H1 (cell line): ENCODE measurements at regions not wholly inside any gene's neighbourhood (a gene's known extent, or its start where the extent isn't known, plus 50 kb on each side); places are given as distances from the start of the nearest gene placed in this dataset.

ENCODE experiments used
- CTCF ChIA-PET: fragments of 300-600 bp; sonication (Branson Sonifier 250); formaldehyde crosslinking; loops from one replicate; lab custom pipeline; 2021; ENCODE audit not compliant: partially characterized antibody; lab: Charles Lee
- POLR2A ChIA-PET: fragments of 300-600 bp; sonication (Branson Sonifier 250); formaldehyde crosslinking; loops from one replicate; lab custom pipeline; 2021; ENCODE audit warnings: inconsistent platforms; ENCODE audit not compliant: partially characterized antibody; lab: Charles Lee
- DNase-seq, 2 experiments: peaks; one replicate each; pipeline versions ENCODE4 v3.0.0 to v3.0.0-alpha.2; 2010 to 2022; ENCODE audit warnings: low spot score in 2 of 2, low read depth in 1 of 2, mixed read lengths in 1 of 2
- FAIRE-seq: peaks from 2 replicates; lab custom pipeline; 2011; peaks lifted over from hg19 to GRCh38; lab: Jason Lieb, UNC
- H2AFZ ChIP-seq: 2 replicates; pipeline ENCODE4 v1.8.1; 2012; ENCODE audit warnings: low read length, inconsistent platforms
- H2AK5ac ChIP-seq: 2 replicates; pipeline ENCODE4 v1.6.1; 2013; ENCODE audit warnings: low read depth, low read length
- H2BK120ac ChIP-seq: replicated peaks from 2 replicates; pipeline ENCODE3; 2013; ENCODE audit warnings: low read depth, low read length, inconsistent platforms
- H2BK12ac ChIP-seq: 2 replicates; pipeline ENCODE4 v1.6.1; 2013; ENCODE audit warnings: low read depth, low read length
- H2BK15ac ChIP-seq: 2 replicates; pipeline ENCODE4 v1.6.1; 2013; ENCODE audit warnings: low read length
- H2BK20ac ChIP-seq: 2 replicates; pipeline ENCODE4 v1.6.1; 2013; ENCODE audit warnings: low read length
- H2BK5ac ChIP-seq: 2 replicates; pipeline ENCODE4 v1.6.1; 2013; ENCODE audit warnings: low read depth, low read length
- H3K14ac ChIP-seq: 2 replicates; pipeline ENCODE4 v1.6.1; 2013; ENCODE audit warnings: inconsistent platforms; ENCODE audit not compliant: insufficient read length
- H3K18ac ChIP-seq: 2 replicates; pipeline ENCODE4 v1.6.1; 2013; ENCODE audit warnings: low read length; ENCODE audit errors: extremely low read depth
- H3K23ac ChIP-seq: 2 replicates; pipeline ENCODE4 v1.6.1; 2013; ENCODE audit warnings: inconsistent platforms; ENCODE audit not compliant: insufficient read length
- H3K23me2 ChIP-seq: 2 replicates; pipeline ENCODE4 v1.6.1; 2013; ENCODE audit warnings: low read depth, low read length
- H3K27ac ChIP-seq: 2 replicates; pipeline ENCODE4 v1.6.1; 2011; ENCODE audit warnings: low read depth, low read length, inconsistent platforms
- H3K27me3 ChIP-seq, 4 experiments: replicated peaks in 1 of 4; 1 replicate in 1 of 4; 2 replicates in 3 of 4; pipeline versions ENCODE4 v1.6.1 to v1.8.1; 2011 to 2013; ENCODE audit warnings: low read length in 3 of 4, mild to moderate bottlenecking in 3 of 4, inconsistent platforms in 2 of 4, mixed read lengths in 2 of 4, moderate library complexity in 1 of 4; ENCODE audit not compliant: control insufficient read depth in 3 of 4, insufficient read depth in 3 of 4; ENCODE audit errors: extremely low read depth in 1 of 4
- H3K36me3 ChIP-seq, 4 experiments: 2 replicates each; pipeline versions ENCODE4 v1.6.1 to v1.8.1; 2011 to 2013; ENCODE audit warnings: mild to moderate bottlenecking in 4 of 4, low read length in 3 of 4, moderate library complexity in 2 of 4, control low read depth in 1 of 4, inconsistent platforms in 1 of 4; ENCODE audit not compliant: insufficient read depth in 4 of 4, control insufficient read depth in 2 of 4
- H3K4ac ChIP-seq: replicated peaks from 2 replicates; pipeline ENCODE3; 2013; ENCODE audit warnings: low read length, low read depth, mixed read lengths, inconsistent platforms; ENCODE audit not compliant: insufficient read length
- H3K4me1 ChIP-seq, 4 experiments: replicated peaks in 1 of 4; 1 replicate in 1 of 4; 2 replicates in 3 of 4; pipeline versions ENCODE4 v1.6.1 to v1.8.1; 2011 to 2013; ENCODE audit warnings: low read length in 3 of 4, inconsistent platforms in 2 of 4, mixed read lengths in 1 of 4; ENCODE audit not compliant: insufficient read depth in 4 of 4, control insufficient read depth in 3 of 4
- H3K4me2 ChIP-seq, 2 experiments: 2 replicates each; pipeline versions ENCODE4 v1.6.1 to v1.8.1; 2011 to 2013; ENCODE audit warnings: low read depth in 2 of 2, low read length in 2 of 2, control low read depth in 1 of 2, inconsistent platforms in 1 of 2, mild to moderate bottlenecking in 1 of 2; ENCODE audit not compliant: insufficient read depth in 1 of 2
- H3K4me3 ChIP-seq, 4 experiments: fragments of 200-600, 300-600 bp in 1 of 4; sonication (generic), shearing (Covaris generic), sonication (Bioruptor Twin) in 1 of 4; 2 replicates each; pipeline versions ENCODE4 v1.5.1 to v1.8.1; 2011 to 2016; ENCODE audit warnings: low read length in 4 of 4, low read depth in 3 of 4, control low read depth in 2 of 4, inconsistent platforms in 2 of 4, mild to moderate bottlenecking in 2 of 4, mixed read lengths in 1 of 4, moderate library complexity in 1 of 4; ENCODE audit not compliant: insufficient read depth in 2 of 4; ENCODE audit errors: extremely low read depth in 1 of 4
- H3K56ac ChIP-seq: replicated peaks from 2 replicates; pipeline ENCODE3; 2013; ENCODE audit warnings: low read depth, mild to moderate bottlenecking, mixed read lengths, low read length, inconsistent platforms; ENCODE audit not compliant: insufficient read length
- H3K79me1 ChIP-seq: 2 replicates; pipeline ENCODE4 v1.6.1; 2013; ENCODE audit warnings: low read depth, low read length, control low read depth
- H3K79me2 ChIP-seq, 2 experiments: 2 replicates each; pipeline versions ENCODE4 v1.6.1 to v1.8.1; 2012 to 2013; ENCODE audit warnings: low read length in 2 of 2, mild to moderate bottlenecking in 2 of 2, inconsistent platforms in 1 of 2; ENCODE audit not compliant: insufficient read depth in 2 of 2, control insufficient read depth in 1 of 2
- H3K9ac ChIP-seq, 4 experiments: replicated peaks in 1 of 4; 1 replicate in 1 of 4; 2 replicates in 3 of 4; pipeline versions ENCODE4 v1.6.1 to v1.8.1; 2011 to 2013; ENCODE audit warnings: low read depth in 3 of 4, low read length in 3 of 4, control low read depth in 2 of 4, mild to moderate bottlenecking in 2 of 4, moderate library complexity in 2 of 4, inconsistent platforms in 1 of 4; ENCODE audit errors: extremely low read depth in 1 of 4
- H3K9me3 ChIP-seq, 2 experiments: 2 replicates each; pipeline versions ENCODE4 v1.6.1 to v1.8.1; 2012 to 2013; ENCODE audit warnings: mild to moderate bottlenecking in 2 of 2, moderate library complexity in 2 of 2, control low read depth in 1 of 2, inconsistent platforms in 1 of 2, low read depth in 1 of 2, low read length in 1 of 2, mixed read lengths in 1 of 2; ENCODE audit not compliant: insufficient read depth in 2 of 2
- H4K20me1 ChIP-seq, 2 experiments: replicated peaks in 1 of 2; 2 replicates each; pipeline versions ENCODE3 to v1.8.1; 2011 to 2013; ENCODE audit warnings: inconsistent platforms in 2 of 2, low read length in 2 of 2, mild to moderate bottlenecking in 1 of 2; ENCODE audit not compliant: insufficient read depth in 2 of 2, control insufficient read depth in 1 of 2
- H4K5ac ChIP-seq: 2 replicates; pipeline ENCODE4 v1.6.1; 2013; ENCODE audit warnings: low read length, low read depth, mixed read lengths, inconsistent platforms; ENCODE audit not compliant: insufficient read length
- H4K8ac ChIP-seq: 2 replicates; pipeline ENCODE4 v1.8.0; 2013; ENCODE audit warnings: mild to moderate bottlenecking, moderate library complexity, low read length, inconsistent platforms; ENCODE audit not compliant: insufficient read depth; ENCODE audit errors: extremely low read depth
- H4K91ac ChIP-seq: replicated peaks from 2 replicates; pipeline ENCODE3; 2013; ENCODE audit warnings: low read length, mixed read lengths, inconsistent platforms; ENCODE audit not compliant: insufficient read length
- RAD21 ChIP-seq, 2 experiments: IDR thresholded peaks in 1 of 2; conservative IDR thresholded peaks in 1 of 2; 2 replicates each; pipeline ENCODE4 v1.6.1; 2011; ENCODE audit warnings: low read depth in 2 of 2, low read length in 2 of 2, improper control_type of control experiment in 1 of 2, inconsistent platforms in 1 of 2, mild to moderate bottlenecking in 1 of 2, moderate library complexity in 1 of 2
- SP2 ChIP-seq: IDR thresholded peaks from 2 replicates; pipeline ENCODE4 v1.6.1; 2012; ENCODE audit warnings: mild to moderate bottlenecking, low read length, inconsistent platforms
- WGBS, 2 experiments: shearing (Covaris generic) in 1 of 2; methylation state at CpG; one replicate each; pipeline versions ENCODE4 v1.1.6 to v1.1.7; 2013 to 2015; ENCODE audit warnings: low lambda C conversion rate in 2 of 2, mixed read lengths in 2 of 2, inconsistent platforms in 1 of 2, low coverage in 1 of 2, missing lambda C conversion rate in 1 of 2; ENCODE audit not compliant: insufficient replicate concordance in 2 of 2, insufficient coverage in 1 of 2, insufficient read length in 1 of 2; ENCODE audit errors: extremely low coverage in 1 of 2, missing lambda C conversion rate in 1 of 2; 5-methylcytosine and 5-hydroxymethylcytosine counted together
- TF ChIP-seq, protein P1 (sequence below), 3 experiments: IDR thresholded peaks; 1 replicate in 2 of 3; 2 replicates in 1 of 3; pipeline versions ENCODE4 v1.5.1 to v1.6.1; 2011; ENCODE audit warnings: low read length in 3 of 3, mild to moderate bottlenecking in 3 of 3, inconsistent platforms in 2 of 3, low read depth in 1 of 3, moderate library complexity in 1 of 3; ENCODE audit not compliant: insufficient read depth in 1 of 3; ENCODE audit errors: control extremely low read depth in 1 of 3

DNA sequence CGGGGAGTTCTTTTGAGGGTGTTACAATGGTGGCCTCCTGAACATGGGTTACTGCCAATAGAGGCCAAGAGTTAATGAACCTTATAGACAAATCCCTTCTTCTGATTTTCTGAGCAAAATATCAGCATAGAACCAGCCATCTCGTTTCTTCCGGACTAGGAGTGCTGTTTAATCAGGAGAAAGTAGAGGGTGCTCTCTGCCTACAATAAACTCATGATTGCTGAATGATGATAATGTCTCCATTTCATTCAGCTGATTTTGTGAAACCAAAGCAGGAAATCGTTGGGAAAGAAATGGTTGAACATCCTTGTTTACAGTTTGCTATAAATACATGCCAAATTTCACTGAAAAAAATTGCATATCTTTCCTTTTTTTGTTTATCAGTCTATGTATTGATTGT, 142.8 kb upstream of the PLSCR5 start:
- Histone ChIP-seq H3K23ac (no peak overlapping the region), H3K4me2 (no peak overlapping the region), H4K8ac (no peak overlapping the region), H3K23me2 (no peaks in the 10 kb centered on the region), H3K79me2 (no peaks in the 10 kb centered on the region), H2BK15ac (no peak overlapping the region), H3K27ac (no peak overlapping the region), H3K4ac (no peak overlapping the region), H2AK5ac (no peak overlapping the region), H4K20me1 (no peaks in the 10 kb centered on the region), H2AFZ (peak overlapping the region; percentile 19; the same call in 1 of the 2 replicates), H4K91ac (no peak overlapping the region), H3K79me1 (no peaks in the 10 kb centered on the region), H3K36me3 (no peaks in the 10 kb centered on the region), H3K4me3 (no peak overlapping the region), H3K14ac (no peak overlapping the region), H4K5ac (no peak overlapping the region), H3K9ac (no peak overlapping the region), H3K27me3 (no peaks in the 10 kb centered on the region), H3K9me3 (no peaks in the 10 kb centered on the region), H3K4me1 (peaks cover 0 to 2% (median 0%) of the 10 kb centered on the region in 4 experiments; a peak in 1 of 7 replicates), H3K56ac (no peak overlapping the region), H2BK12ac (no peak overlapping the region), H2BK20ac (no peak overlapping the region), H2BK5ac (no peak overlapping the region), H2BK120ac (no peak overlapping the region), H3K18ac (no peak overlapping the region)
- WGBS, 2 experiments = 83% methylated on average over 4 of the region's 4 CpGs; no CpG with 5 or more reads in 1 of the 2 experiments
- TF ChIP-seq SP2 (no peak), RAD21 (IDR thresholded peaks at IDR 0.05 in 1 of 2, conservative IDR thresholded peaks at IDR 0.05 in 1 of 2; ENCODE audit: low read depth in 2 of 2, low read length in 2 of 2) (peak; percentile 57 to 63)
- TF ChIP-seq, protein P1, sequence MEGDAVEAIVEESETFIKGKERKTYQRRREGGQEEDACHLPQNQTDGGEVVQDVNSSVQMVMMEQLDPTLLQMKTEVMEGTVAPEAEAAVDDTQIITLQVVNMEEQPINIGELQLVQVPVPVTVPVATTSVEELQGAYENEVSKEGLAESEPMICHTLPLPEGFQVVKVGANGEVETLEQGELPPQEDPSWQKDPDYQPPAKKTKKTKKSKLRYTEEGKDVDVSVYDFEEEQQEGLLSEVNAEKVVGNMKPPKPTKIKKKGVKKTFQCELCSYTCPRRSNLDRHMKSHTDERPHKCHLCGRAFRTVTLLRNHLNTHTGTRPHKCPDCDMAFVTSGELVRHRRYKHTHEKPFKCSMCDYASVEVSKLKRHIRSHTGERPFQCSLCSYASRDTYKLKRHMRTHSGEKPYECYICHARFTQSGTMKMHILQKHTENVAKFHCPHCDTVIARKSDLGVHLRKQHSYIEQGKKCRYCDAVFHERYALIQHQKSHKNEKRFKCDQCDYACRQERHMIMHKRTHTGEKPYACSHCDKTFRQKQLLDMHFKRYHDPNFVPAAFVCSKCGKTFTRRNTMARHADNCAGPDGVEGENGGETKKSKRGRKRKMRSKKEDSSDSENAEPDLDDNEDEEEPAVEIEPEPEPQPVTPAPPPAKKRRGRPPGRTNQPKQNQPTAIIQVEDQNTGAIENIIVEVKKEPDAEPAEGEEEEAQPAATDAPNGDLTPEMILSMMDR (IDR thresholded peaks at IDR 0.05; ENCODE audit: control extremely low read depth in 1 of 3, insufficient read depth in 1 of 3, low read depth in 1 of 3, low read length in 3 of 3) = peak in 2 of 3 experiments; percentile 24 to 30; a peak in 2 of 4 replicates
- FAIRE-seq (no peak), DNase-seq (no peak)
- CTCF ChIA-PET = interaction anchor here (0.9 to 1.6 kb wide), 5 partner anchors 9 to 631 kb away, joined by 3 to 4 read pairs (median 3); no protein-coding TSS in a partner anchor
- POLR2A ChIA-PET = no interaction called here
